ENCODE measurements at regions not wholly inside any gene's neighbourhood (a gene's known extent, or its start where the extent isn't known, plus 50 kb on each side); places are given as distances from the start of the nearest gene placed in this dataset.

GRCh38 chr13:48162217-48162616 lies 67.3 kb upstream of the MED4 start:
- H3K36me3 ChIP-seq (ENCODE audit: control insufficient read depth in 4 of 4, insufficient read depth in 4 of 4, low read length in 4 of 4) = no peaks in the 10 kb centered on the region
- no peaks in the 10 kb centered on the region for H3K27me3 ChIP-seq (ENCODE audit: control insufficient read depth in 3 of 3, insufficient read depth in 3 of 3, low read length in 2 of 3)
- TF ChIP-seq CTCF (IDR thresholded peaks at IDR 0.05; ENCODE audit: control extremely low read depth, extremely low read depth) = no peak
- peak overlapping the region in 1 of 2 donors; percentile 33 for H3K27ac ChIP-seq (ENCODE audit: low read depth in 1 of 2, low read length in 1 of 2)
- no peak overlapping the region for H3K4me3 ChIP-seq
- no peaks in the 10 kb centered on the region for H3K9me3 ChIP-seq (ENCODE audit: control insufficient read depth in 4 of 4, insufficient read depth in 3 of 4, low read length in 3 of 4)
- DNase-seq = no peak
- peaks cover 0 to 10% (median 8%) of the 10 kb centered on the region in 5 donors for H3K4me1 ChIP-seq (ENCODE audit: control insufficient read depth in 5 of 5, insufficient read depth in 5 of 5, low read length in 5 of 5)
- WGBS, 2 donors = 25 to 54% methylated on average over 2 of the region's 2 CpGs
- no peak for ATAC-seq (ENCODE audit: insufficient read depth, low FRiP score)
- H3K9ac ChIP-seq (ENCODE audit: insufficient read depth in 1 of 2, low read length in 2 of 2) = no peak overlapping the region

DNA sequence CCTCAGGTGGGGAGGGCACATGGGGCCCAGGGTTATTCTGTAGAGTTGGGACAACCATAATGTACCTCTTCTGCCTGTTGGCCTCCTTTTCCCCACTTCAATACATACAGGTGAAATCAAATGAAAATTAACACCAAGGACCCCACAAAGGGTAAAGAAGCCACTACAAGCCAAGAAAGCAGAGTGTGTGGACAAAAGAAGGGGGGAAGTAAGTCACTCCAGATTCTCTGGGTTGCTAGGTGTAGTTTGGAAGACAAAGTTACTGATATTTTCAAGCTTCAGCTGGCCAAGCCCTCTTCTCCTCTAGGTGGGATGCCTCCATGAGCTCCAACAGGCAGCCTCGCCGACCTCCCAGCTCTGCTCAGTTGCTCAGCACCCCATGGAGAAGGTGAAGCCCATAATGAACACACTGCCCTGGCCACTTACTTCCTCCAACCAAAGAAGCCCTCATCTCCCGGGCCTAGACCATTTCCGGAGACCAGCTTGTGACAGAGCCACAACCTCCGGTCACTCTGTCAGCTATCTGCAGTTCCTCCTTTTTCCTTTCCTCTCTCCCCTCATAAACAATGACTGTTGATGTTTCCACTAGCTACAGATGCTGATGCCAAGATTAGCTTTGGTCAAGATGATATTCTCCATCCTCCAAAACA lies 66.8 kb upstream of the MED4 start:
- peak overlapping the region; percentile 46 to 93 for H3K27ac ChIP-seq (ENCODE audit: low read depth in 1 of 2, low read length in 1 of 2)
- DNase-seq = peak; percentile 16 to 51 (median 42)

GRCh38 chr13:48160606-48161278 lies 65.8 kb upstream of the MED4 start:
- Histone ChIP-seq H3K9ac (ENCODE audit: insufficient read depth in 1 of 2, low read length in 2 of 2) (no peak overlapping the region), H3K9me3 (ENCODE audit: control insufficient read depth in 4 of 4, insufficient read depth in 3 of 4, low read length in 3 of 4) (no peaks in the 10 kb centered on the region), H3K4me1 (ENCODE audit: control insufficient read depth in 5 of 5, insufficient read depth in 5 of 5, low read length in 5 of 5) (peaks cover 0 to 8% (median 2%) of the 10 kb centered on the region in 5 donors), H3K4me3 (no peak overlapping the region), H3K27me3 (ENCODE audit: control insufficient read depth in 3 of 3, insufficient read depth in 3 of 3, low read length in 2 of 3) (no peaks in the 10 kb centered on the region), H3K36me3 (ENCODE audit: control insufficient read depth in 4 of 4, insufficient read depth in 4 of 4, low read length in 4 of 4) (no peaks in the 10 kb centered on the region), H3K27ac (ENCODE audit: low read depth in 1 of 2, low read length in 1 of 2) (peak overlapping the region; percentile 46 to 93)
- ATAC-seq (ENCODE audit: insufficient read depth, low FRiP score) = no peak
- TF ChIP-seq CTCF (IDR thresholded peaks at IDR 0.05; ENCODE audit: control extremely low read depth, extremely low read depth) = no peak
- WGBS, 2 donors = 66 to 83% methylated on average over 5 of the region's 5 CpGs
- no peak for DNase-seq

More for the DNA sequence above, 66.8 kb upstream of the MED4 start:
- Histone ChIP-seq H3K27me3 (ENCODE audit: control insufficient read depth in 3 of 3, insufficient read depth in 3 of 3, low read length in 2 of 3) (no peaks in the 10 kb centered on the region), H3K4me1 (ENCODE audit: control insufficient read depth in 5 of 5, insufficient read depth in 5 of 5, low read length in 5 of 5) (peaks cover 0 to 8% (median 3%) of the 10 kb centered on the region in 5 donors), H3K36me3 (ENCODE audit: control insufficient read depth in 4 of 4, insufficient read depth in 4 of 4, low read length in 4 of 4) (no peaks in the 10 kb centered on the region), H3K9me3 (ENCODE audit: control insufficient read depth in 4 of 4, insufficient read depth in 3 of 4, low read length in 3 of 4) (no peaks in the 10 kb centered on the region), H3K9ac (ENCODE audit: insufficient read depth in 1 of 2, low read length in 2 of 2) (no peak overlapping the region), H3K4me3 (no peak overlapping the region)
- 30 to 38% methylated on average over 5 of the region's 5 CpGs for WGBS, 2 donors
- ATAC-seq (ENCODE audit: insufficient read depth, low FRiP score) = peak; percentile 79
- TF ChIP-seq CTCF (IDR thresholded peaks at IDR 0.05; ENCODE audit: control extremely low read depth, extremely low read depth) = no peak

All from lung (tissue), 11 donors.